ENCODE measurements at regions not wholly inside any gene's neighbourhood (a gene's known extent, or its start where the extent isn't known, plus 50 kb on each side); places are given as distances from the start of the nearest gene placed in this dataset.

- TF ChIP-seq CTCF (IDR thresholded peaks at IDR 0.05) (no peak), POLR2A (IDR thresholded peaks at IDR 0.05) (no peak)
Observed at GRCh38 chr11:115963156-115963555, 458.9 kb upstream of the CADM1 start.

Measured in esophagus squamous epithelium (tissue), 4 donors.